Activated CD4-positive, alpha-beta T cell treated with anti-CD3 and anti-CD28 coated beads, Interleukin-2, amount 50 U/mL, for 4 hours (primary cell): ENCODE measurements at regions not wholly inside any gene's neighbourhood (a gene's known extent, or its start where the extent isn't known, plus 50 kb on each side); places are given as distances from the start of the nearest gene placed in this dataset.
"Not testable (repeated sequence)": the region's sequence is repeated elsewhere in the genome, so short reads cannot be mapped to it uniquely, and the experiment has no call there.

Experiments
- DNase-seq, 2 experiments: peaks; one replicate each; pipeline ENCODE4 v3.0.0-alpha.2; 2020

DNA sequence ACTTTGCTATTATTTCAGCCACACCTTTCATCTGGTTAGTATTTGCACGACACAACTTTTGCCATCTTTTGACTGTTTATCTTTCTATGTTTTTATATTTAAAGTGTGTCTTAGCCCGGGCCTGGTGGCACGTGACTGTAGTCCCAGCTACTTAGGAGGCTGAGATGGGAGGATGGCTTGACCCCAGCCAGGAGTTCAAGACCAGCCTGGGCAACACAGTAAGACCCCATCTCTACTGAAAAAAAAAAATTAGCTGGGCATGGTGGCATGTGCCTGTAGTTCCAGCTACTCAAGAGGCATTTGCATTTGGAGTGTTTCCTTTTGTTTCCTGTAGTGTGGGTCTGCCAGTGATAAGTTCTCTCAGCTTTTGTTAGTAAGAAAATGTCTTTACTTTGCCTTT, 88.7 kb upstream of the GLI2 start:
- DNase-seq = no peak

DNA sequence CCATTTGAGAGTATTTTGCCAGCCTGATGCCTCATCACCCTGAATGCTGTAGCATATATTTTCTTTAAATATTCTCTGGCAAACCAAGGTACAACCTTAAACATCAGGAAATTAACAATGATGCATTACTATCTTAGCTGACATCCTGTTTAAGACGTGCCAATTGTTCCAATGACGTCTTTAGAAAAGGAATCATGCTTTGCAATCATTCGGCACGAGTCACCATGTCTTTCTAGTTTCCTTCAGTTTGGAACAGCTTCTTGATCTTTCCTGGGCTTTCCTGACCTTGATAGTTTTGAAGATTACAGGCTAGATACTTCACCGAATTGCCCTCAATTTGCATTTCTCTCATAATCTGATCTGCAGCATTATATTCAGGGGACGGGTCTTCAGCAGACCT, 88.2 kb upstream of the GLI2 start:
- no peak for DNase-seq

DNA sequence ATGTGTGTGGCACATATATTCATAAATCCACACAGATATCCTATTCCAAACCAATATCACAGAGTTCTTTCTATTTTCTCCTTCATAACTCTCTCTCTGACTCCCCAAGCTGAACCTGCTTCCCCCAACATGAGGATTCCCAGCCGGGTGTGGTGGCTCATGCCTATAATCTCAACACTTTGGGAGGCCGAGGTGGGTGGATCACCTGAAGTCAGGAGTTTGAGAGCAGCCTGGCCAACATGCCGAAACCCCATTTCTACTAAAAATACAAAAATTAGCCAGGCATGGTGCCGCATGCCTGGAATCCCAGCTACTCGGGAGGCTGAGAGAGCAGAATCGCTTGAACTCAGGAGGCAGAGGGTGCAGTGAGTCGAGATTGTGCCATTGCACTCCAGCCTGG, 86.3 kb upstream of the GLI2 start:
- not testable (repeated sequence) for DNase-seq

DNA sequence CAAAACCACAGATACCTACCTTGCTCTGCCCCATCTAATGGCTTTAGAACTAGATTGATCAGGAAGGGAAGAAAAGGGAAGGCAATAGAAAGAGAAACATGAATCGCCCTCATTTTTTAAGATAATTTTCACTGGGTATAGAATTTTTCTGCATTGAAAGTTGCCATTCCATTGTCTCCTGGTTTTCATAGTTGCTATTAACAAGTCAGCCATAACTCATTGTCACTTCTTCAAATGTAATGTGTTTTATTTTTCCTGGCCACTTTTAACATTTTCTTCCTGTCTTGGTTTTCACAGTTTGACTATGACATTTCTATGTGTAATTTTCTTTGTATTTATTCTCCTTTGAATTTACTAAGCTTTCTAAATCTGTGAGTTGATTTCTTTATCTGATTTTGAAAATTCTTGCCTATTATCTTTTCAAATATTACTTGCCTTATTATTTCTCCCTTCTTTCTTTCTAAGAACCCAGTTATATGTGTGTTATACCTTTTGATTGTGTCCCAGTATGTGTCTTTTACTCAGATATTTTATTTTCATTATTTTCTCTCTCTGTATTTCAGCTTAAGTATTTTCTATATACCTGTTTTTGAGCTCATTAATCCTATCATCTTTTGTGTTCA, 85.5 kb upstream of the GLI2 start:
- no peak for DNase-seq

DNA sequence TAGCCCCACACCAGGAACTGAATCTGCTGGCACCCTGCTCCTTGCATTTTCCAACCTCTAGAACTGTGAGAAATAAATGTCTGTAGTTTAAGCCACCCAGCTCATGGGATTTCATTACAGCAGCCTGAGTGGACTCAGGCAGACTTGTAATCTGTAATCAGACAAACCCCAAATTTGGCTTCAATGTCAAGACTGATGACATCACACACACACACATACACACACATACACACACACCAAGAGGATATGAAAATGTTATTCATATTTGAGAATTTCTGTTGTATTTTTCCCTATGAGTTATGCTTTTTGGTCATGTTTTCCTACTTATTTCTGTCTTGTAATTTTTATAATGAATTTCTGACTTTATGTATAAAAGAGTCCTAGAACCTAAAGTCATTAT, 83.8 kb upstream of the GLI2 start:
- DNase-seq = no peak

DNA sequence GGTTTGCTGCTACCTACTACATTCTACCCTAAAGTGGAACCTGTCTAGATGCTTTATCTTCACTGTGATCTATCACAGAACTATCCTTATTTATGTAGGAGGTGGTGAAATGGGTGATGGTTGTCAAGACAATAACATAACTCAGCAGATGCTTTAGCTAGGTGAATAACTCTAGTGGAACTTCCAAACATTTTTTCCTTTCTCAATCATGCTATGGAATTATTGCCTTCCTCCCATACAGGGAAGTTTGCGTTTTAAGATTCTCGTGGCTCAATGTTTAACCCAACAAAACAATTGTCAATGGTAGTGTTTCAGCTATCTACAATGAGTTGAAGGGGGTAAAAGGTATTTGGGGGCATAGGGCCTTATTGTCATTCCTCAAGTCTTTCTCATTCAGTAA, 82.6 kb upstream of the GLI2 start:
- no peak for DNase-seq

DNA sequence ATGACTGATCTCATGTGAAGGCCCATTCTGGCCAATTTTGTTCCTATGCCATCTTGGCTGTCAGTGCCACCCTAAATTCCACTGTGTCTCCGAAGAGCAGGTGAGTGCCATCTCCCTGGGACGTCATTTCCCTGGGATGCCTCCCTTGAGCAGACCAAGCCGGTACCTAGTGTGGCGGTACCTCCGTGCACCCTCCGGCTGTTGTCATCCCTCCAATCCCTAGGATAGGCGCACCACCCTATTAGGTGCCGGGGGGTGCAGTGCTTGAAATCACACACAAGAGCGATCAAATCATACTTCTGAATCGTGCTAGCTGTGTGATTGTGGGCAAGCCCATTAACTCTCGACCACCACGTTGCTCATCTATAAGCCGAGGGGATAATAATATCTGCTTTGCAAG, 81.8 kb upstream of the GLI2 start:
- no peak for DNase-seq

DNA sequence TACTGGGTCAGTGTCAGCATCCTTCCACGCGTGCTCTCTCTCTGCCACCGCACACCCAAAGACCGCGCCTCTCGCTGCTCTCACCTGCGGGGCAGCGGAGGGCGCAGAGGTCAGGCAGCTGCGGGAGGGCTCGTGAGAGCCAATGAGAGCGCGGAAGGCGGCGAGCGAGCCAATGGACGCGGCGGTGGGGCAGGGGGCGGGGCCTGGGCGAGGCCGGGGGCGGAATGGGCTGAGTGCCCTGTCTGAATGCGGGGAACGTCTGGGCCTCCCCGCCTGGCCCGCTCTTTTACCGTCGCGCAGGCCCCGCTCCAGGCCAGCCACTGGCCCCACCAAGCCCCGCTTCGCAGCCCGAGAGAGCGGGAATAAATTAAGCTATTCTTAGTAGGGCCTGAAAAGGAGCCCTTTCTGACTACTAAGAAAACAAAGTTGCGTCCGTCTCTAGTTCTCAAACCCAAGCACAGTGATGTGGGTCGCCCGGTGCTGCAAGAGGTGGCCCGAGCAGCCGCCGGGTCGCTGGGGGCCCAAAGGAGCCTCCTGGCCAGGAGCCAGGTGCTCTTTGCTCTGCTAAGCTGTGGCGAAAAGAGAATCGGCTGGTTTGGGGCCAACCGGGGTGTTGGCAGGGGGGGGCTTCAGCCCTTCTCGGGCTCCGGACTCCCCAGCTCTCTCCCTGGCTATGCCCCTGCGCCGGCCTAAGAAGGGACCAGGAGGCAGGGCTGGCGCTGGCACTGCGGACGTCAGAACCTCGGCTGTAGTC, 81.1 kb upstream of the GLI2 start:
- DNase-seq = no peak

DNA sequence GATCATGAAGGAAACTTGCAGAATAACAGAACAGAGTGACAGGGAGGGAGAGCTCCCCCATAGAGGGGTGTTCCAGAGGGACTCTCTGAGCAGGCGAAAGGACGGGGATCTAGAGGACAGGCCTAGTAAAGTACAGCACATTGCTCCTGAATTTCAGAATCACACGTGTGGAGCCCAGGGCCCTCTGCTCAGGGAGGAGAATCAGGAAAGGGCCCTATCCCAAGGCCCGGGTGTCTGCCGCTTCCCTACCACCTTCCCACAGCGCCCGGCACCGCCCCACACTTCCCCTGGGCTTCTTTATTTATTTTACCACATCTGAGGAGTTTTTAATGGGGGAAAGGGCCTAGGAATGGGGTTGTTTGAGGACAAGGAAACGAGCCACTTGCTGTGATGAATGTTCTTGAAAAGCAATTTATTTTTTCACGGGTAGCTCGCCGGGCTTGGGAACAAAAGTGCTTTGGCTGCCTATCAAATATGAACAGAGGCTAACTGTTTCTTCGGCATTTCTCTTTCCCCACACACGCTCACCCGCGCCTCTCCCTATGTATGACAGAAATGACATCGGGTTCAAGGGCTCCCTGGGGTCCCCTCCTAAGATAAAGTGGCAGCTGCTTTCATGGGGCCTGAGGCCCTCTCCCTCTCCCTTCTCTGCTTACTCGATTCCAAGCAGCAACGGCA, 79.3 kb upstream of the GLI2 start:
- DNase-seq = no peak

DNA sequence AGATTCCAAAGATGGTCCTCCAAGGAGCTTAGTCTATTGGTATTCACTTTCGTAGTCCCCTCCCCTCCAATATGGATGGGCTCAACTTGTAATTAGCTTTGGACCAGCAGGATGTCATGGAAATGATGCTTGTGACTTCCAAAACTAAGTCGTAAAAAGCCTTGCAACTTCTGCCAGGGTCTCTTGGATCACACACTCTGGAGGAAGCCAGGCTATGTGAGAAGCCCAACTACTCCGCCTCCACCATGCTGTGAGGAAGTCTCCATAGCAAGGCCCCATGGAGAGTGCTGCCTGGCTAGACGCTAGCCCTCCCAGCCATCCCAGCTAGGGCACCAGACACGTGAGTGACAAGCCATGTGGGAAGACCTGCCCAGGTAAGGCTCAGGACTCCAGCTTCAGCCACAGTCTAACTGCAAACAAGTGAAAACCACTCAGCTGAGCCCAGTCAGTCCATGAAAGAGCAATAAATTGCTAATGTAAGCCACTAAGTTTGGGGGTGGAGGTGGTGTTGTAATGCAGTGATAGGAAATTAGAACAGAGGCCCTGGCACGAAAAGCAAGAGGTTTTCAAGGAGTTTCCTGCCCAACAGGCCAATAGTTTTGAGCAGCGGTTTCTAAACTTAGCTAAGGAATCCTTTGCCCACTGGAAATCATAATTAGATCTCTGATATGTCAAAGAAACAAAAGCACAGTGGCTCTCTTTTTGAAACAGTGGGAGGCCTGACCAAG, 77.5 kb upstream of the GLI2 start:
- no peak for DNase-seq

DNA sequence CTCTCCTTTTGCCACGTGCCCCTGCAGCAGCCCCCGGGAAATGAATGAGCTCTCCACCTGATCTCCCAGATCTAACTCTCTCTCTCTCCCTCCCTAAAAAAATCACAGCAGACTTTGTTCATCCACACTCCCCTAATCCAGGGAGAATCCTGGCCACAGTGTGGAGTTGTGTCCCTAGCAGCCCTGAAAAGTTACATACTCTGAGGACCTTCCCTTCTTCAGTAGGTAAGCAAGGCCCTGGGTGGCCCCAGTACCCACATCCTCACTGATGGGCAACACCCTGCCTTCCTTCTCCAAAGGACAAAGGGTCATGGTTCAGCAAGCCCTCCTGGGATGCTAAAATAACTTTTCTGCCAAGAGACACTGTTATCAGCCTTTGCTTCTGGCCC, 76.9 kb upstream of the GLI2 start:
- no peak for DNase-seq

DNA sequence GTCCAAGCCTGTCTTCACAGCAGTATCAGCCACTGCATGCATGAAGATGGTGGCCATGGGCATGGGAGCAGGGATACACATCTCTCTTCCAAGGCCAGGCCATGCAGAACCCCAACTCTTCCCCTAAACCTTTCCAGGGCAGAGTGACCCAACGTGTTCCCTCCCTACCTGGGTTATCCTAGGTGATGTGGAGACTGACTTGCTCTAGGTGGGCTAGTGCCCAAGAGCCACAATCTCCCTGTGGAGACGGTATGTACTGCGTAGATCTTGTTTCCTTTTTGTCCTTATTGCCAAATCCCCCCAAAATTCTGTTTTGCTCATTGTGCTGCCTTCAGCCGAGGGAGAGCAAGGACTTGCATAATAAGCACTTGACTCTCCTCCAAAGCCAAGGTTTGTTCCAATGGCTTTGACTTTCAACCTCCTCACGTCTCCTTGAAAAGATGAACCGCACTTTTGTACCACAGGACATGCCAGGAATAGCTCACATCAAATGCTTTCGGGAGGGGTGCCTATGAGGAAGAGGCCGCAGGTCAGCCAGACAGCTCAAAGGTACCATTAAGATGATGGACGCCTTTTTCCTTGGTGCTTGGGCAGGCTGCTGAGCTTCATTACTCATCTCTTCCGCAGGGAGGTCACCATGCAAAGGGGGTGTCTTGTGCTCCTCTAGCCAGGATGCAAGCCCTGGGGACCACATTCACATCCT, 76.2 kb upstream of the GLI2 start:
- DNase-seq = no peak

DNA sequence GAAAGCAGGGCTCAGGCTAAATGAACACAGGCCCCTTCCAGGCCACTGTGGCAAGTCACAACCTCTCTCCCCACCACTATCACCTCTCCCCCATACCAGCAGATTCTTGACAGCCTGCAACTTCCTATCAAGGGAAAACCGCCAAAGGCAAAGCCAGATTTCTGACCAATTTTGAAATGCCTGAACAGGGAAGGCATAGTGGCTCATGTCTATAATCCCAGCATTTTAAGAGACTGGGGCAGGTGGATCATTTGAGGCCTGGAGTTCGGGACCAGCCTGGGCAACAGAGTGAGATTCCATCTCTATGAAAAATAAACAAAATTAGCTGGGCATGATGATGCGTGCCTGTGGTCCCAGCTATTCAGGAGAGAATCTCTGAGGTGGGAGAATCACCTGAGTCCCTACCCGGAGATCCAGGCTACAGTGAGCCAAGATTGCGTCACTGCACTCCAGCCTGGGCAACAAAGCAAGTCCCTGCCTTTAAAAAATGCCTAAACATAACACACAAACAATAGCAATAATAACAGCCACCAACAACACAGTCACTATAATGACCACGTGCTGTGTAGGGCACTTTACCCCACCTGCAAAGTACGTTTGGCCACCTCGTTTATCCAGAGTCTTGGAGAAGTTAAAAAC, 75.5 kb upstream of the GLI2 start:
- no peak for DNase-seq

DNA sequence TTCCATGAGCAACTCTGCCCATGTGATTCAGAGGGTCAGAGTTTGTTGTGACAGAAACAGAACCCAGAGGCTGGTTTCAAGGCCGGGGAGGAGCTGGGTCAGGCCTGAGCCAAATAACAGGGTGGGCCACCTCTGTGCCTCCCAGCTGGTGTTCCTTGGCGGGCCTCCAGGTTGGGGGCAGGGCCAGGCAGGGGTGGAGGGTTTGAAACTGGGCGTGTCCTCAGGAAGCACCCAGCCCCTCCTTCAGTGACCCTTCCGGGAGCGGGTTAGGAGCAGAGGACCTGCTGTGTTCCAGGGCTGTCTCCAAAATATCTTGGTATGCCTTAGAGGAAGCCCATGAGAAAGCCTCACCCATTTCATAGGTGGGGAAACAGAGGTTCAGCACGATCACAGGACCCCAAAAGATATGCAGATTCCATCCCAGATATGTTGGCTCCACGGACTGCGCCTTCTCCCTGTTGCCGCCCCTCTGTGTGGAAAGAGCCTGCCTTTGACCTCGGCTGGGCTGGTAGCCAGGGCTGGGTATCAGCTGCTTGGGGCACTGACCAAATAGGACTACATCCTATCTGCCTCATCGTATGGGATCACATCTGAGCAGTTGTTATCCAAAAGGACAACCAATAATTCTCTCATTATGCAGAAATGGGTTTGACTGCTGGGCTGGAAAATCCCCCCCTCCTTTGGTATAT, 74.8 kb upstream of the GLI2 start:
- no peak for DNase-seq

DNA sequence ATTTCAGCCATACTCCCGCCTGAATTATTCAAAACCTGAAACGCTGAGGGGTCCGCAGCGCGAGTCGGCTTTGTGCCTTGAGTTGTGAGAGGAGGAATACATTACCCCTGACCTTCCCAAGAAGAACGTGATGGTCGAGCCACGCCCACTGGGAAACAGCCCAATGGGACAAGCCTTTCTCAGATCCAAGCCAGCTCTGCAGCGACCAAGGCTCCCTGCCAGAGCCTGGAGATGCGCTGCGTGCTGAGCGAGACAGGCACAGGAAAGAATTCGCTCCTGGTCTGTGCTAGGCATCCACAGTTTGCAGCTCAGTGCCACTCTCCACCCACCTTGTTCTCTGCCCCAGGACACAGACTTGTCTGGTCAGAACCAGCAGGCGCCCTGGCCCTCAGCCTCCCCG, 74.1 kb upstream of the GLI2 start:
- DNase-seq = no peak

DNA sequence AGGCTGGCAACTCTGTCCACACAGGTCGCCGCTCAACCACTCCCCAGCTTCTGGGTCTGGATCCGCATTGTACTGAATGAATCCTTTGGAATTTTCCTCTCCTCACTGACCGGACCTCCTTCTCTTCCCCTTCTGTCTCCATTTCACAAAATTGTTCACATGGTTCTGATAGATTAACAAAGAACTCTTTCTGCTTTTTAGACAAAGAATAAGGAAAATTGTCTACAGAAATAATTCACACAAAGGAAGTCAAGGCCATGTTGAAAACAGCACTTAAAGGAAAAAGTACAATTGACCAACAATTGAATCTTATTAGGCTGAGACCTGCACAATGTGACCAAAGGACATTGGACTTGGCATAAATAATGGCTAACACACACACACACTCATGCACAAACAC, 73.6 kb upstream of the GLI2 start:
- no peak for DNase-seq

DNA sequence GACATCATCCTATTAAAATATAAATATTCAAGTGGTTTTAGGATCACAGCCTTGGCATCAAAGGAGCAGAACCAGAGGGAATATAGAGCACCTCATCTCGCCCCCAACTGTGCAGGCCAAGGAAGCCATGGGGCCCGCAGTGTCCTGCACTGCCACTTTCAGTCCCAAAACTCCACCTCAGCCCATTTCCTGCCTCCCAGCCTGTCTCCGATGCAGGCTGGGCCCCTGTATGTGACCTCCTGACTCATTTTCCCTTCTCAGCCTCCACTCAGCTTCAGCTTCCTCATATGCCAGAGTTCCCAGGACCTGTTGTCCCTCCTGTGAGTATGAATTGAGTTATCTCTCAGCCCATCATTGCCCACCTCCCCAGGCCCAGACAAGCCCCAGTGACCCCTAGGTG, 72.9 kb upstream of the GLI2 start:
- no peak for DNase-seq

DNA sequence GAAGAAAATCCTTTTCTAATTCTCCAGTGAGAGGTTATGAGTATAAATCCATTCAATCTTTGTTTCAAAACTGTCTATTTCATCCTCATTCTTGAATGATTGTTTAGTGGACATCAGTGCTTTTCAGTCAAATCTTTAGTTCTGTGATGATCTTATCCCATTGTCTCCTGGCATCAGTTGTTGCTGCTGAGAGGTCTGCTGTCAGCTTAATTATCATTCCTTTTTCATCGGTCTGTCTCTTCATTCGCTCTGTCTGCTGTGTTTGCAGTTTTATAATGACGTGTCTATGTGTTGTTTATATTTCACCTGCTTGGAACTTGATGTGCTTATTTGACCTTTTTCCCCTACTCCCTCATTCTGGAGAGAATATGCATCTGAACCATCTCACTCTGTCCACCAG, 69.2 kb upstream of the GLI2 start:
- DNase-seq = no peak

DNA sequence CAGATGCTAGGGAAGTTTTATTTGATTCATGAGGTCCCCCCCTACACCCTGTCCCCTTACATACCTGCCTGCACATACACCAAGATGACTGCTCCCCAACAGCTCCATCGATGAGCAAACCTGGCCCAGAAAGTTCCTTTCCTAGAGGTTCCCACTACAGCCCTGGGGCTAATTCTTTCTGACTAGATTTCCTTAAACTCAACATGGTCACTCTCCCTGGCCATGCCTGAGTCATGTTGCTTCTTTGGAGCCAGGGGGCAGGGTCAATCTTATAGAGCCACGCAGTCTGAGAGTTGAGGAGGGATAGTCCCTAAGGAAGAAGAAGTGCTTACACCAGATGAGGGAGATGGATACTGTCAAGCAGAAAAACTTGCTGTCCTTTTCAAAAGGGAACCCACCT, 67.7 kb upstream of the GLI2 start:
- no peak for DNase-seq

DNA sequence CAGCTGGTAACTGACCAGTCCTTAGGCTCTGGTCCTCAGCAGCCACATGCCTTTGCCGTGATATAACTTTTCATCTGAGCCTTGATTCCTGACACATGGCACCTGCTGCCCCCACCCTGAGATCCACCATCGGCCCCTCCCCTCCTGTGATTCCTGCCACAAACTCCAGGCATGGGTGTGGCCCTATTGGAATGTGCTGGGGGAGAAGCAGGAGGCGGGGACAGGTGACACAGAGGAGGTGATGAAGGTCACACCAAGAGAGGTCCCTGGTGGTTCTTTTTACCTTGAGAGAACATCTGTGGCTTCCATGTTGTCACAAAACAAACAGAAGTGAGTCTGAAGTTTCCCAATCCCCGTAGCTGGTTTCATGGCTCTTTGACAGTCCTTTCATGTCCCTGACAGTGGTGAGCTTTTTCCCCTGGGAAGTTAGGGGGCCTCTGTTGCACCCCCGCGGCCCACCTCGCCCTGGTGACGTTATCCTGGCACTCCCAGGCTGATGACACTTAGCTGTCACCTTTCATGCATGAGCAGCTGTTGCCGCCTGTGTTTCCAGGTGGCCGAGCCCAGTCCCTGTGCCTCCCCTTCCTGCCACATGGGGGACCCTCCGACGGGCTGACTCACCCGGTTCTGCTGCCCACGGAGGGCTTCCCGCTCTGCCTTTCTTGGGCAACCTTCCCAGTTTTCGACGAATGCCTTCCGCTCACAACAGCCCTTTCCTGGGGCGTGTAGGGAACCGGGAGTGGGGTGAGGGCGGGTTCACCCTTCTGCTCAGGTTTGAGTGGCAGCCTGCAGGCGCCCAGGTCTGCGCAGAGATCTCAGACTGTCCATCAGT, 66.3 kb upstream of the GLI2 start:
- no peak for DNase-seq

DNA sequence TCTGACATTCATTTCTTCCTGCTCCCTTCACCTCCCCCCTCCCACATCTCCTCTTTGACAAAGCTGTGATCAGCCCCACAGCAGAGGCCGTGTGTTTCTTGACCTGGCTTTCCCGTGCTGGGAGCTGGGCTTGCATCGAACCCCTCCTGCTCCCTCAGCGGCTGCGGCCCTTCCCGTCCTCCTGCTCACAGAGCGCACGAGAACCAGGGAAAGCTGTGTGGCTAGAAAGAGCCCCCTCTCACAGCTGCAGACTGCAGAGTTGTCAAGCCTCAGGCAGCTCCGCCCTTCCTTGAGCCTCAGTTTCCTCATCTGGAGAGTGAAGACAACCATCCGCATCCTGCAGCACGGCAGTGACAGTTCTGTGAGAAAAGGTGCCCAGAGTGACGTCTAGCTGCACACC, 65.7 kb upstream of the GLI2 start:
- DNase-seq = no peak
